K562 (cell line): ENCODE measurements at regions not wholly inside any gene's neighbourhood (a gene's known extent, or its start where the extent isn't known, plus 50 kb on each side); places are given as distances from the start of the nearest gene placed in this dataset.

Experiments
- EGR1 ChIP-seq: fragments of 450-650 bp; conservative IDR thresholded peaks from 2 replicates; pipeline ENCODE4 v1.6.1; 2017; ENCODE audit warnings: mild to moderate bottlenecking
- MYBL2 ChIP-seq, 2 experiments: fragments of 450-650 bp in 1 of 2; sonication (generic) in 1 of 2; formaldehyde crosslinking in 1 of 2; IDR thresholded peaks; 2 replicates each; pipeline versions ENCODE4 v1.6.1 to v1.8.1; 2017 to 2022; ENCODE audit warnings: borderline replicate concordance in 1 of 2, inconsistent platforms in 1 of 2, low read depth in 1 of 2, mild to moderate bottlenecking in 1 of 2, missing genetic modification reagents in 1 of 2, moderate library complexity in 1 of 2
- ZNF57 ChIP-seq: fragments of 450-650 bp; formaldehyde crosslinking; IDR thresholded peaks from 2 replicates; pipeline ENCODE4 v1.4.0; 2020; ENCODE audit warnings: mild to moderate bottlenecking, moderate library complexity
- TF ChIP-seq, protein P1 (sequence below), 2 experiments: fragments of 450-650 bp; formaldehyde crosslinking in 1 of 2; IDR thresholded peaks; 2 replicates each; pipeline versions ENCODE4 v1.4.0 to v1.6.1; 2014 to 2020; ENCODE audit warnings: mild to moderate bottlenecking in 2 of 2, borderline replicate concordance in 1 of 2, low read depth in 1 of 2
- TF ChIP-seq, protein P2 (sequence below): IDR thresholded peaks from 2 replicates; pipeline ENCODE4 v1.6.1; 2014; ENCODE audit warnings: antibody characterized with exemption

GRCh38 chr9:38309324-38310195 is 82.9 kb upstream of the ALDH1B1 start (continued):
- TF ChIP-seq, protein P1, sequence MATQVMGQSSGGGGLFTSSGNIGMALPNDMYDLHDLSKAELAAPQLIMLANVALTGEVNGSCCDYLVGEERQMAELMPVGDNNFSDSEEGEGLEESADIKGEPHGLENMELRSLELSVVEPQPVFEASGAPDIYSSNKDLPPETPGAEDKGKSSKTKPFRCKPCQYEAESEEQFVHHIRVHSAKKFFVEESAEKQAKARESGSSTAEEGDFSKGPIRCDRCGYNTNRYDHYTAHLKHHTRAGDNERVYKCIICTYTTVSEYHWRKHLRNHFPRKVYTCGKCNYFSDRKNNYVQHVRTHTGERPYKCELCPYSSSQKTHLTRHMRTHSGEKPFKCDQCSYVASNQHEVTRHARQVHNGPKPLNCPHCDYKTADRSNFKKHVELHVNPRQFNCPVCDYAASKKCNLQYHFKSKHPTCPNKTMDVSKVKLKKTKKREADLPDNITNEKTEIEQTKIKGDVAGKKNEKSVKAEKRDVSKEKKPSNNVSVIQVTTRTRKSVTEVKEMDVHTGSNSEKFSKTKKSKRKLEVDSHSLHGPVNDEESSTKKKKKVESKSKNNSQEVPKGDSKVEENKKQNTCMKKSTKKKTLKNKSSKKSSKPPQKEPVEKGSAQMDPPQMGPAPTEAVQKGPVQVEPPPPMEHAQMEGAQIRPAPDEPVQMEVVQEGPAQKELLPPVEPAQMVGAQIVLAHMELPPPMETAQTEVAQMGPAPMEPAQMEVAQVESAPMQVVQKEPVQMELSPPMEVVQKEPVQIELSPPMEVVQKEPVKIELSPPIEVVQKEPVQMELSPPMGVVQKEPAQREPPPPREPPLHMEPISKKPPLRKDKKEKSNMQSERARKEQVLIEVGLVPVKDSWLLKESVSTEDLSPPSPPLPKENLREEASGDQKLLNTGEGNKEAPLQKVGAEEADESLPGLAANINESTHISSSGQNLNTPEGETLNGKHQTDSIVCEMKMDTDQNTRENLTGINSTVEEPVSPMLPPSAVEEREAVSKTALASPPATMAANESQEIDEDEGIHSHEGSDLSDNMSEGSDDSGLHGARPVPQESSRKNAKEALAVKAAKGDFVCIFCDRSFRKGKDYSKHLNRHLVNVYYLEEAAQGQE (IDR thresholded peaks at IDR 0.05; ENCODE audit: borderline replicate concordance), result no peak
- TF ChIP-seq, protein P1 (CRISPR knock-in tag; IDR thresholded peaks at IDR 0.05; ENCODE audit: low read depth), result no peak
- TF ChIP-seq EGR1 (no peak), ZNF57 (CRISPR knock-in tag) (no peak), MYBL2 (IDR thresholded peaks at IDR 0.05; ENCODE audit: low read depth) (no peak), MYBL2 (CRISPR knock-in tag; IDR thresholded peaks at IDR 0.05; ENCODE audit: borderline replicate concordance) (no peak)
- TF ChIP-seq, protein P2, sequence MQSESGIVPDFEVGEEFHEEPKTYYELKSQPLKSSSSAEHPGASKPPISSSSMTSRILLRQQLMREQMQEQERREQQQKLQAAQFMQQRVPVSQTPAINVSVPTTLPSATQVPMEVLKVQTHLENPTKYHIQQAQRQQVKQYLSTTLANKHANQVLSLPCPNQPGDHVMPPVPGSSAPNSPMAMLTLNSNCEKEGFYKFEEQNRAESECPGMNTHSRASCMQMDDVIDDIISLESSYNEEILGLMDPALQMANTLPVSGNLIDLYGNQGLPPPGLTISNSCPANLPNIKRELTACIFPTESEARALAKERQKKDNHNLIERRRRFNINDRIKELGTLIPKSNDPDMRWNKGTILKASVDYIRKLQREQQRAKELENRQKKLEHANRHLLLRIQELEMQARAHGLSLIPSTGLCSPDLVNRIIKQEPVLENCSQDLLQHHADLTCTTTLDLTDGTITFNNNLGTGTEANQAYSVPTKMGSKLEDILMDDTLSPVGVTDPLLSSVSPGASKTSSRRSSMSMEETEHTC, result no peak
- TF ChIP-seq, all 486 proteins: peak for 0
